Peyer's patch (tissue), 4 donors: ENCODE measurements at regions not wholly inside any gene's neighbourhood (a gene's known extent, or its start where the extent isn't known, plus 50 kb on each side); places are given as distances from the start of the nearest gene placed in this dataset.

Source experiments
- DNase-seq, 3 donors: peaks; one replicate each; pipeline ENCODE4 v3.0.0-alpha.2; 2017 to 2019
- H3K27ac ChIP-seq, 4 donors: fragments of 200-600 bp; sonication (generic); one replicate each; pipeline ENCODE4 v1.5.1; 2016 to 2019
- H3K27me3 ChIP-seq, 2 donors: fragments of 200-600 bp; sonication (generic); one replicate each; pipeline ENCODE4 v1.5.1; 2019
- H3K36me3 ChIP-seq, 3 donors: fragments of 200-600 bp; sonication (generic); one replicate each; pipeline ENCODE4 v1.5.1; 2016 to 2019
- H3K4me1 ChIP-seq, 4 donors: fragments of 200-600 bp; sonication (generic); one replicate each; pipeline ENCODE4 v1.5.1; 2016 to 2019
- H3K4me3 ChIP-seq, 4 donors: fragments of 200-600 bp; sonication (generic); 1 replicate in 3 of 4; 2 replicates in 1 of 4; pipeline ENCODE4 v1.5.1; 2016 to 2019; ENCODE audit warnings: mild to moderate bottlenecking in 1 of 4
- H3K9me3 ChIP-seq, 4 donors: fragments of 200-600 bp; sonication (generic); one replicate each; pipeline ENCODE4 v1.5.1; 2016 to 2019; ENCODE audit warnings: mild to moderate bottlenecking in 1 of 4
- CTCF ChIP-seq, 6 experiments: fragments of 450-650 bp in 4 of 6; fragments of 200-600 bp in 2 of 6; sonication (generic) in 1 of 6; IDR thresholded peaks; one replicate each; pipeline ENCODE4 v1.5.1; 2017 to 2019; ENCODE audit warnings: antibody characterized with exemption in 6 of 6, mild to moderate bottlenecking in 3 of 6, moderate library complexity in 1 of 6
- POLR2A ChIP-seq, 2 donors: fragments of 450-650 bp; IDR thresholded peaks; one replicate each; pipeline ENCODE4 v1.5.1; 2017; ENCODE audit warnings: antibody characterized with exemption in 2 of 2, mild to moderate bottlenecking in 2 of 2, moderate library complexity in 2 of 2

DNA sequence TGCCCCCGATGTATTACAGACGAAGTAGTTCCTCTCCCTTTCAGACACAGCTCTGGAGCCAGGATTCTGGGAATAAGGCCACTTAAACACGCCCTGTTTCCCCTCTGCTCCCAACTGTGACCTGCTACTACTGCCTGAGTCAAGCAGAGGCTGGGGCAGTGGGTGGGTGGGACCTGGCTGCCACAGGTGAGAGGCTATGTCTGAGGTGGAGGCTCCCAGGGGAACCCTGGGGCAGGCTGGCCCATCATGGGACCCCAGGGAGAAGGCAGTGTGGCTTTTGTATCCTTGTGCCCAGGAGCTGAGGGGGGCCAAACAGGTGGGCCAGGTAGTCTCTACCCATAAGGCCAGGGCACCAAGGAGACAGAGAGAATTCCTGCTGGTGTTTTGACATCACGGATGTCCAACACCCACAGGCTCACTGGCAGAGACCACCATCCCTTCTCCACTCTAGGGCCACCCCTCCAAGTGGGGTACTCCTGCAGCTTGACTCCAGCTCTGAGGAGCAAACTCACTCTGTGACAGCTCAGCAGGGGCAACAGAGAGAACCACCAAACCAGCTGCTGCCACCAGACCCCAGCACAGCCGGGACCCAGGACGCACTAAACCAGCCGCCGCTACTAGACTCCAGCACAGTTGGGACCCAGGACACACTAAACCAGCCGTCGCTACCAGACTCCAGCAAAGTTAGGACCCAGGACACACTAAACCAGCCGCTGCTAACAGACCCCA, 105.3 kb upstream of the SMURF2 start:
- Histone ChIP-seq H3K4me1 (no peaks in the 10 kb centered on the region), H3K4me3 (no peak overlapping the region), H3K9me3 (no peaks in the 10 kb centered on the region), H3K36me3 (peaks cover 0 to 7% (median 0%) of the 10 kb centered on the region in 3 donors), H3K27ac (no peak overlapping the region), H3K27me3 (no peaks in the 10 kb centered on the region)
- no peak for DNase-seq
- TF ChIP-seq POLR2A (IDR thresholded peaks at IDR 0.05) = no peak

GRCh38 chr17:64765191-64765889, 103.2 kb upstream of the SMURF2 start:
- no peak for TF ChIP-seq POLR2A (IDR thresholded peaks at IDR 0.05)
- TF ChIP-seq CTCF (IDR thresholded peaks at IDR 0.05) = no peak
- no peak overlapping the region for H3K4me3 ChIP-seq
- DNase-seq = no peak
- peaks cover 0 to 23% (median 0%) of the 10 kb centered on the region in 3 donors for H3K36me3 ChIP-seq
- H3K27me3 ChIP-seq = no peaks in the 10 kb centered on the region
- H3K27ac ChIP-seq = no peak overlapping the region
- H3K4me1 ChIP-seq = no peaks in the 10 kb centered on the region
- no peaks in the 10 kb centered on the region for H3K9me3 ChIP-seq

DNA sequence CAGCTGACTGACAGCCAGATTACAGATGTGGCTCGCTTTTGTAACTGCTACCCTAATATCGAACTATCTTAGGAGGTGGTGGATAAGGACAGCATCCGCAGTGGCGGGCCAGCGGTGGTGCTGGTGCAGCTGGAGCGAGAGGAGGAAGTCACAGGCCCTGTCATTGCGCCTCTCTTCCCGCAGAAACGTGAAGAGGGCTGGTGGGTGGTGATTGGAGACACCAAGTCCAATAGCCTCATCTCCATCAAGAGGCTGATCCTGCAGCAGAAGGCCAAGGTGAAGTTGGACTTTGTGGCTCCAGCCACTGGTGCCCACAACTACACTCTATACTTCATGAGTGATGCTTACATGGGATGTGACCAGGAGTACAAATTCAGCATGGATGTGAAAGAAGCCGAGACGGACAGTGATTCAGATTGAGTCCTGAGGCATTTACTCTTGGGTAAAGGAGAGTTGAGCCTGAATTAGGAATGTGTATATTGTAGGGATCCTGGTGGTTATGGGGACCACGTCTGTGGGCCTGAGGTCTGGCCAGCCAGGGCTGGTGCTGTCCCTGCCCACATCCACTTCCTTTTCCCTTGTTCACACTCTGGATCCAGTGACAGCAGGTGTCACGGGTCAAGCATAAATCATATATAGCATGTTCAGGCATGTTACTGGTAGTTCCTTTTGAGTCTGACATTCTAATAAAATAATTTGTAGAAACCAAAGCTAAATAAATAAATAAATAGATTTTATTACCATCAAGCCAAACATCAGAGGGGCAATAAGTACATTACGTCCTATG, 89.0 kb upstream of the SMURF2 start:
- Histone ChIP-seq H3K36me3 (peaks cover 0 to 49% (median 0%) of the 10 kb centered on the region in 3 donors), H3K27me3 (no peaks in the 10 kb centered on the region), H3K9me3 (no peaks in the 10 kb centered on the region), H3K4me1 (no peaks in the 10 kb centered on the region), H3K4me3 (no peak overlapping the region), H3K27ac (no peak overlapping the region)
- TF ChIP-seq CTCF (IDR thresholded peaks at IDR 0.05) (no peak), POLR2A (IDR thresholded peaks at IDR 0.05) (no peak)
- no peak for DNase-seq

GRCh38 chr17:64750478-64750877, 88.4 kb upstream of the SMURF2 start:
- no peak overlapping the region for H3K27ac ChIP-seq
- H3K36me3 ChIP-seq = peaks cover 0 to 43% (median 0%) of the 10 kb centered on the region in 3 donors
- H3K4me1 ChIP-seq = no peaks in the 10 kb centered on the region
- no peak for DNase-seq
- H3K27me3 ChIP-seq = no peaks in the 10 kb centered on the region
- TF ChIP-seq POLR2A (IDR thresholded peaks at IDR 0.05) (no peak), CTCF (IDR thresholded peaks at IDR 0.05) (no peak)
- no peaks in the 10 kb centered on the region for H3K9me3 ChIP-seq
- H3K4me3 ChIP-seq = no peak overlapping the region

DNA sequence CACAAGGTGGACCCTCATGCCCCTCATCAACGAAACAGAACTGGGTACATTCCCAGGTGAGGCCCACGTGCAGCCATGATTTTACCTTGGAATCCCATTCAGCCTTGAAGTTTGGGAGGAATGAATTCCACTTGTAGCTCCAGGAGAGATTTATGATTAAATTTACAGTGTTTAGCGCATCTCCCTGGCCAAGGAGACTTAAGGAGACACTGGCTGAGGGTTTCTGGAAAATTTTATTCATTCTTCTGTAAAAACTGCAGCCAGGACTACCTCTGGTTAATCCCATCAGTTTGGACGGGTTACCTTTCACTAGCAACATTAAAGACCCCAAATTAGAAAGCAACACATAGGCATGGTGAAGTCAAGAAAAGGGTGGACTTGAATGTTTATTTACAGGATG, 87.2 kb upstream of the SMURF2 start:
- TF ChIP-seq CTCF (IDR thresholded peaks at IDR 0.05) (no peak), POLR2A (IDR thresholded peaks at IDR 0.05) (no peak)
- Histone ChIP-seq H3K4me1 (no peaks in the 10 kb centered on the region), H3K4me3 (no peak overlapping the region), H3K27me3 (no peaks in the 10 kb centered on the region), H3K9me3 (no peaks in the 10 kb centered on the region), H3K27ac (no peak overlapping the region), H3K36me3 (peaks cover 0 to 33% (median 0%) of the 10 kb centered on the region in 3 donors)
- no peak for DNase-seq
